ENCODE measurements at regions not wholly inside any gene's neighbourhood (a gene's known extent, or its start where the extent isn't known, plus 50 kb on each side); places are given as distances from the start of the nearest gene placed in this dataset.

GRCh38 chr13:90746230-90746629 lies 601.3 kb upstream of the MIR17HG start:
- H2AFZ ChIP-seq (ENCODE audit: low read depth, low read length, poor library complexity, severe bottlenecking): no peak overlapping the region
- H4K20me1 ChIP-seq (ENCODE audit: insufficient read depth): no peaks in the 10 kb centered on the region
- H3K4me1 ChIP-seq (ENCODE audit: control insufficient read depth in 1 of 2, insufficient read depth in 2 of 2, low read length in 2 of 2): no peaks in the 10 kb centered on the region
- H3K27me3 ChIP-seq (ENCODE audit: insufficient read depth, low read length): no peaks in the 10 kb centered on the region
- RAD21 ChIA-PET (ENCODE audit: low non-redundant PET in 1 of 2, low total read pairs in 2 of 2, uncharacterized antibody in 2 of 2, unreplicated experiment in 2 of 2): no interaction called here
- H3K9me2 ChIP-seq (ENCODE audit: insufficient read depth): no peaks in the 10 kb centered on the region
- no peaks in the 10 kb centered on the region for H3K9me3 ChIP-seq (ENCODE audit: control insufficient read depth in 1 of 2, insufficient read depth in 1 of 2, low read depth in 1 of 2, low read length in 2 of 2)
- no peak overlapping the region for H3K27ac ChIP-seq (ENCODE audit: low read depth, low read length)
- H3K4me2 ChIP-seq (ENCODE audit: low read length): no peak overlapping the region
- no peak for ATAC-seq
- BruUV-seq (replicated peaks): no TSS peak
- intact Hi-C loops (cut with micrococcal nuclease): no loop called here
- H3K4me3 ChIP-seq (replicated peaks in 1 of 2; ENCODE audit: low read depth in 1 of 2, low read length in 2 of 2): no peak overlapping the region
- H3K36me3 ChIP-seq (ENCODE audit: control insufficient read depth in 1 of 2, insufficient read depth in 2 of 2, low read length in 2 of 2): no peaks in the 10 kb centered on the region
- no peaks in the 10 kb centered on the region for H3K79me2 ChIP-seq (ENCODE audit: insufficient read depth, low read length)
- TF ChIP-seq ELF1 (IDR thresholded peaks at IDR 0.05; ENCODE audit: borderline replicate concordance, low read depth) (no peak), ZNF274 (IDR thresholded peaks at IDR 0.05; ENCODE audit: low read depth, low read length) (no peak), YY1 (IDR thresholded peaks at IDR 0.05; ENCODE audit: extremely low read depth, insufficient replicate concordance, low read depth, low read length) (no peak), EZH2 (IDR thresholded peaks at IDR 0.05) (no peak), REST (IDR thresholded peaks at IDR 0.05; ENCODE audit: low read depth) (no peak), ZFX (IDR thresholded peaks at IDR 0.05) (no peak), CBX3 (IDR thresholded peaks at IDR 0.05; ENCODE audit: low read depth) (no peak), JUND (IDR thresholded peaks at IDR 0.05) (no peak), EZH2phosphoT487 (IDR thresholded peaks at IDR 0.05; ENCODE audit: borderline replicate concordance) (no peak), EGR1 (IDR thresholded peaks at IDR 0.05; ENCODE audit: low read depth) (no peak), FOSL1 (IDR thresholded peaks at IDR 0.05; ENCODE audit: low read depth) (no peak), ATF3 (IDR thresholded peaks at IDR 0.05) (no peak), MAX (IDR thresholded peaks at IDR 0.05) (no peak), CEBPB (IDR thresholded peaks at IDR 0.05; ENCODE audit: low read depth) (no peak), TCF7L2 (IDR thresholded peaks at IDR 0.05; ENCODE audit: borderline replicate concordance, extremely low read depth, insufficient read depth, insufficient read length) (no peak), SIN3A (IDR thresholded peaks at IDR 0.05; ENCODE audit: low read depth) (no peak), SP1 (IDR thresholded peaks at IDR 0.05; ENCODE audit: low read depth) (no peak), ZBTB33 (IDR thresholded peaks at IDR 0.05; ENCODE audit: extremely low read depth, insufficient replicate concordance, low read length) (no peak)
- no peak overlapping the region for H3K9ac ChIP-seq (ENCODE audit: low read length)
- POLR2A ChIA-PET: no interaction called here
- CTCF ChIA-PET: no interaction called here
- DNase-seq (ENCODE audit: low read depth, low spot score): no peak

All from HCT116 (cell line).